WTC11 (cell line): ENCODE measurements at regions not wholly inside any gene's neighbourhood (a gene's known extent, or its start where the extent isn't known, plus 50 kb on each side); places are given as distances from the start of the nearest gene placed in this dataset.

Experiments
- ATAC-seq: fragments of 200-7000 bp; cut with Tn5 transposase; 2 replicates; pipeline ENCODE4 v1.10.0; 2021; ENCODE audit warnings: mild to moderate bottlenecking, moderate library complexity
- CTCF ChIA-PET: fragments of 300-600 bp; sonication (Branson Sonifier 250); formaldehyde crosslinking; loops from one replicate; lab custom pipeline; 2021; ENCODE audit warnings: antibody characterized with exemption; lab: Charles Lee
- POLR2A ChIA-PET: fragments of 350-600 bp; sonication (Branson Sonifier 250); formaldehyde crosslinking; loops from one replicate; lab custom pipeline; 2021; ENCODE audit warnings: antibody characterized with exemption; lab: Charles Lee
- DNase-seq: peaks from one replicate; pipeline ENCODE4 v3.0.0; 2021; ENCODE audit warnings: low spot score
- H3K27ac Mint-ChIP-seq: 2 replicates; pipeline ENCODE4 v1.8.0; 2021; ENCODE audit warnings: mixed read lengths
- H3K27me3 Mint-ChIP-seq: 2 replicates; pipeline ENCODE4 v1.8.0; 2021; ENCODE audit warnings: low read depth, mild to moderate bottlenecking, moderate library complexity, mixed read lengths
- H3K36me3 Mint-ChIP-seq: 2 replicates; pipeline ENCODE4 v1.8.0; 2021; ENCODE audit warnings: mixed read lengths
- H3K4me1 Mint-ChIP-seq: 2 replicates; pipeline ENCODE4 v1.8.0; 2022; ENCODE audit warnings: mixed read lengths
- H3K4me3 Mint-ChIP-seq: 2 replicates; pipeline ENCODE4 v1.8.0; 2021; ENCODE audit warnings: mild to moderate bottlenecking, moderate library complexity, mixed read lengths
- H3K9me3 Mint-ChIP-seq: 2 replicates; pipeline ENCODE4 v1.8.0; 2021; ENCODE audit warnings: mixed read lengths
- CREM ChIP-seq: sonication (generic); formaldehyde crosslinking; IDR thresholded peaks from 2 replicates; pipeline ENCODE4 v1.8.1; 2022; ENCODE audit warnings: mild to moderate bottlenecking, missing genetic modification reagents, moderate library complexity
- ETV6 ChIP-seq: sonication (generic); formaldehyde crosslinking; IDR thresholded peaks from 2 replicates; pipeline ENCODE4 v1.8.1; 2022; ENCODE audit warnings: mild to moderate bottlenecking, missing genetic modification reagents
- FOXK1 ChIP-seq: sonication (generic); formaldehyde crosslinking; IDR thresholded peaks from 2 replicates; pipeline ENCODE4 v1.8.0; 2022; ENCODE audit warnings: mild to moderate bottlenecking, moderate library complexity, missing genetic modification reagents
- MXD4 ChIP-seq: fragments of 250-450 bp; sonication (Bioruptor Pico); IDR thresholded peaks from 2 replicates; pipeline ENCODE4 v1.8.0; 2021; ENCODE audit warnings: mild to moderate bottlenecking, moderate library complexity, borderline replicate concordance
- MYBL2 ChIP-seq: sonication (generic); formaldehyde crosslinking; IDR thresholded peaks from 2 replicates; pipeline ENCODE4 v1.8.1; 2023; ENCODE audit warnings: mild to moderate bottlenecking, moderate library complexity, missing genetic modification reagents
- NR3C1 ChIP-seq: sonication (generic); formaldehyde crosslinking; conservative IDR thresholded peaks from 2 replicates; pipeline ENCODE4 v1.8.1; 2023; ENCODE audit warnings: low read depth, mild to moderate bottlenecking, missing genetic modification reagents
- RORB ChIP-seq: fragments of 250-450 bp; sonication (Bioruptor Pico); IDR thresholded peaks from 2 replicates; pipeline ENCODE4 v1.9.0; 2021; ENCODE audit warnings: mild to moderate bottlenecking
- SMAD4 ChIP-seq: sonication (generic); formaldehyde crosslinking; IDR thresholded peaks from 2 replicates; pipeline ENCODE4 v1.8.0; 2022; ENCODE audit warnings: mild to moderate bottlenecking, missing genetic modification reagents
- TEAD4 ChIP-seq: sonication (generic); formaldehyde crosslinking; IDR thresholded peaks from 2 replicates; pipeline ENCODE4 v1.8.0; 2022; ENCODE audit warnings: mild to moderate bottlenecking, missing genetic modification reagents
- ZNF396 ChIP-seq: fragments of 250-450 bp; sonication (Bioruptor Pico); IDR thresholded peaks from 2 replicates; pipeline ENCODE4 v1.8.0; 2021; ENCODE audit warnings: mild to moderate bottlenecking, moderate library complexity, borderline replicate concordance
- ZNF423 ChIP-seq: fragments of 250-450 bp; sonication (Bioruptor Pico); IDR thresholded peaks from 2 replicates; pipeline ENCODE4 v2.1.2; 2022; ENCODE audit warnings: mild to moderate bottlenecking, moderate library complexity
- TF ChIP-seq, protein P1 (sequence below): sonication (generic); formaldehyde crosslinking; IDR thresholded peaks from 2 replicates; pipeline ENCODE4 v1.8.1; 2023; ENCODE audit warnings: mild to moderate bottlenecking, missing genetic modification reagents, borderline replicate concordance
- TF ChIP-seq, protein P2 (sequence below): sonication (generic); formaldehyde crosslinking; IDR thresholded peaks from 2 replicates; pipeline ENCODE4 v1.8.0; 2022; ENCODE audit warnings: mild to moderate bottlenecking, missing genetic modification reagents
- TF ChIP-seq, protein P3 (sequence below): fragments of 250-450 bp; sonication (Bioruptor Pico); IDR thresholded peaks from 2 replicates; pipeline ENCODE4 v1.8.0; 2021; ENCODE audit warnings: mild to moderate bottlenecking
- TF ChIP-seq, protein P4 (sequence below): fragments of 250-450 bp; sonication (Bioruptor Pico); IDR thresholded peaks from 2 replicates; pipeline ENCODE4 v2.1.2; 2022; ENCODE audit warnings: mild to moderate bottlenecking, moderate library complexity
- TF ChIP-seq, protein P5 (sequence below): sonication (generic); formaldehyde crosslinking; IDR thresholded peaks from 2 replicates; pipeline ENCODE4 v1.8.1; 2022; ENCODE audit warnings: low read depth, mild to moderate bottlenecking, moderate library complexity, missing genetic modification reagents, borderline replicate concordance
- TF ChIP-seq, protein P6 (sequence below): sonication (generic); formaldehyde crosslinking; IDR thresholded peaks from 2 replicates; pipeline ENCODE4 v1.8.1; 2023; ENCODE audit warnings: mild to moderate bottlenecking, missing genetic modification reagents, moderate library complexity
- TF ChIP-seq, protein P7 (sequence below): sonication (generic); formaldehyde crosslinking; IDR thresholded peaks from 2 replicates; pipeline ENCODE4 v1.8.0; 2022; ENCODE audit warnings: missing genetic modification reagents
- TF ChIP-seq, protein P8 (sequence below): sonication (generic); formaldehyde crosslinking; IDR thresholded peaks from 2 replicates; pipeline ENCODE4 v1.8.0; 2022; ENCODE audit warnings: mild to moderate bottlenecking, missing genetic modification reagents

DNA sequence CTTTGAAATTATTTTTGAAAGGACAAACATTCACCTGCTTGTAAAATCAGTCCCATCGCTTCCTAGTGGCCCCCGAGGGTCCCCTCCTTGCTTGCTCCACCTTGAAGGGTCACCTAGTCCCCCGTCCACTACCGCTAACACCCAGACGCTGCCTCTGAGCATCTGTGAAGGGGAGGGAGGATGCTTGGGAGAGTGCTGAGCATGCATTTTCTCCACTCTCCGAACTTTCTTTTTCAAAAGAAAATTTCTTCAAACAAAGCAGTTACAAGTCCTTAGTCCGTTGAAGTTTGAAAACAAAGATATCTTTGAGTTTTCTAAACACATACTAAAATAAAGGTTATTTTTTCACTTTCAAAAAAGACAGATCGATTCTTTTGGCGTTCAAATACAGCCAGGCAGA is 224.3 kb upstream of the ARID1B start (continued):
- TF ChIP-seq, protein P1, sequence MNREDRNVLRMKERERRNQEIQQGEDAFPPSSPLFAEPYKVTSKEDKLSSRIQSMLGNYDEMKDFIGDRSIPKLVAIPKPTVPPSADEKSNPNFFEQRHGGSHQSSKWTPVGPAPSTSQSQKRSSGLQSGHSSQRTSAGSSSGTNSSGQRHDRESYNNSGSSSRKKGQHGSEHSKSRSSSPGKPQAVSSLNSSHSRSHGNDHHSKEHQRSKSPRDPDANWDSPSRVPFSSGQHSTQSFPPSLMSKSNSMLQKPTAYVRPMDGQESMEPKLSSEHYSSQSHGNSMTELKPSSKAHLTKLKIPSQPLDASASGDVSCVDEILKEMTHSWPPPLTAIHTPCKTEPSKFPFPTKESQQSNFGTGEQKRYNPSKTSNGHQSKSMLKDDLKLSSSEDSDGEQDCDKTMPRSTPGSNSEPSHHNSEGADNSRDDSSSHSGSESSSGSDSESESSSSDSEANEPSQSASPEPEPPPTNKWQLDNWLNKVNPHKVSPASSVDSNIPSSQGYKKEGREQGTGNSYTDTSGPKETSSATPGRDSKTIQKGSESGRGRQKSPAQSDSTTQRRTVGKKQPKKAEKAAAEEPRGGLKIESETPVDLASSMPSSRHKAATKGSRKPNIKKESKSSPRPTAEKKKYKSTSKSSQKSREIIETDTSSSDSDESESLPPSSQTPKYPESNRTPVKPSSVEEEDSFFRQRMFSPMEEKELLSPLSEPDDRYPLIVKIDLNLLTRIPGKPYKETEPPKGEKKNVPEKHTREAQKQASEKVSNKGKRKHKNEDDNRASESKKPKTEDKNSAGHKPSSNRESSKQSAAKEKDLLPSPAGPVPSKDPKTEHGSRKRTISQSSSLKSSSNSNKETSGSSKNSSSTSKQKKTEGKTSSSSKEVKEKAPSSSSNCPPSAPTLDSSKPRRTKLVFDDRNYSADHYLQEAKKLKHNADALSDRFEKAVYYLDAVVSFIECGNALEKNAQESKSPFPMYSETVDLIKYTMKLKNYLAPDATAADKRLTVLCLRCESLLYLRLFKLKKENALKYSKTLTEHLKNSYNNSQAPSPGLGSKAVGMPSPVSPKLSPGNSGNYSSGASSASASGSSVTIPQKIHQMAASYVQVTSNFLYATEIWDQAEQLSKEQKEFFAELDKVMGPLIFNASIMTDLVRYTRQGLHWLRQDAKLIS = no peak
- TF ChIP-seq NR3C1 (CRISPR knock-in tag) (no peak), RORB (CRISPR knock-in tag) (no peak), FOXK1 (CRISPR knock-in tag) (no peak)
- TF ChIP-seq, protein P2, sequence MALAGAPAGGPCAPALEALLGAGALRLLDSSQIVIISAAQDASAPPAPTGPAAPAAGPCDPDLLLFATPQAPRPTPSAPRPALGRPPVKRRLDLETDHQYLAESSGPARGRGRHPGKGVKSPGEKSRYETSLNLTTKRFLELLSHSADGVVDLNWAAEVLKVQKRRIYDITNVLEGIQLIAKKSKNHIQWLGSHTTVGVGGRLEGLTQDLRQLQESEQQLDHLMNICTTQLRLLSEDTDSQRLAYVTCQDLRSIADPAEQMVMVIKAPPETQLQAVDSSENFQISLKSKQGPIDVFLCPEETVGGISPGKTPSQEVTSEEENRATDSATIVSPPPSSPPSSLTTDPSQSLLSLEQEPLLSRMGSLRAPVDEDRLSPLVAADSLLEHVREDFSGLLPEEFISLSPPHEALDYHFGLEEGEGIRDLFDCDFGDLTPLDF (CRISPR knock-in tag) = no peak

DNA sequence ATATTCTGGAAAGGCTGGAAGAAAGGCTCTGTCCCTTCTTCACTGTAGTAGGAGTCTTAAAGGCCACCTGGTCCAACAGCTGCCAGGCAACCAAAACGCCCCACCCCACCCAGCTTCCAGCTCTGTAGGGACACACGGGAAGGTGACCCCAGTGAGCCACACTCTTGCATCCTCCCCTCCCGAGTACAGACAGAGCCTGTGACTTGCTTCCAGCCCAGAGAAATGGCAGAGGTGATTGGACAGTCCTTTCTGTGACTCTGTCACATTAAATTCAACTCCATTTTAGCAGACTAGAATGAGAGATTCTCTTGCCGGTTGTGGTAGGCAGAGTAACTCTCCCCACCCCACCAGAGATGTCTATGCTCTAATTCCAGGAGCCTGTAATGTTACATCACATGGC is 226.2 kb upstream of the ARID1B start:
- Mint-ChIP-seq H3K27me3 (no peaks in the 10 kb centered on the region), H3K4me1 (no peaks in the 10 kb centered on the region), H3K4me3 (no peak overlapping the region), H3K27ac (no peak overlapping the region), H3K9me3 (no peaks in the 10 kb centered on the region), H3K36me3 (no peaks in the 10 kb centered on the region)
- ChIA-PET CTCF (no interaction called here), POLR2A (no interaction called here)
- DNase-seq = no peak
- no peak for TF ChIP-seq NR3C1 (CRISPR knock-in tag)
- TF ChIP-seq, protein P3, sequence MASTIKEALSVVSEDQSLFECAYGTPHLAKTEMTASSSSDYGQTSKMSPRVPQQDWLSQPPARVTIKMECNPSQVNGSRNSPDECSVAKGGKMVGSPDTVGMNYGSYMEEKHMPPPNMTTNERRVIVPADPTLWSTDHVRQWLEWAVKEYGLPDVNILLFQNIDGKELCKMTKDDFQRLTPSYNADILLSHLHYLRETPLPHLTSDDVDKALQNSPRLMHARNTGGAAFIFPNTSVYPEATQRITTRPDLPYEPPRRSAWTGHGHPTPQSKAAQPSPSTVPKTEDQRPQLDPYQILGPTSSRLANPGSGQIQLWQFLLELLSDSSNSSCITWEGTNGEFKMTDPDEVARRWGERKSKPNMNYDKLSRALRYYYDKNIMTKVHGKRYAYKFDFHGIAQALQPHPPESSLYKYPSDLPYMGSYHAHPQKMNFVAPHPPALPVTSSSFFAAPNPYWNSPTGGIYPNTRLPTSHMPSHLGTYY (CRISPR knock-in tag) = no peak
- TF ChIP-seq TEAD4 (CRISPR knock-in tag) = no peak
- TF ChIP-seq, protein P2 (CRISPR knock-in tag) = no peak
- TF ChIP-seq ZNF423 (CRISPR knock-in tag) = no peak
- no peak for TF ChIP-seq MYBL2 (CRISPR knock-in tag)
- ATAC-seq = no peak

DNA sequence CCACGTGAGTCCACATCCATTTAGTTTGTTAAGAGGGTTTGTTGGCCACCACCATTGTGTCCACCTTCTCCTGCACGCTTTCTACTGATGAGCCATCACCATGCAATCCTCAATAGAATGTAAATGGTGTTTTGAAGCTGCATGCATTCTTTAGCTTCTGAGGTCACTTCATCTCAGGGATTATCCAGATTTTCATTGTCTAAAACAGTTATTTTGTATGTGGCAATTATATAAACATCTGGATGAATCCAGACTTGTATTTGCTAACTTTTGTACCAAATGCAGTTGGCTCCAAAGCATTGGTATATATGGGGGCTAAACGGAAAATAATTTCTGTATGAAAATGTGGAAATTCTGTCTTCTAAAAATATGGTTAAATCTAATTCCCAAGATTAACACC is 231.2 kb upstream of the ARID1B start:
- CTCF ChIA-PET = no interaction called here
- H3K4me3 Mint-ChIP-seq = no peak overlapping the region
- TF ChIP-seq, protein P4, sequence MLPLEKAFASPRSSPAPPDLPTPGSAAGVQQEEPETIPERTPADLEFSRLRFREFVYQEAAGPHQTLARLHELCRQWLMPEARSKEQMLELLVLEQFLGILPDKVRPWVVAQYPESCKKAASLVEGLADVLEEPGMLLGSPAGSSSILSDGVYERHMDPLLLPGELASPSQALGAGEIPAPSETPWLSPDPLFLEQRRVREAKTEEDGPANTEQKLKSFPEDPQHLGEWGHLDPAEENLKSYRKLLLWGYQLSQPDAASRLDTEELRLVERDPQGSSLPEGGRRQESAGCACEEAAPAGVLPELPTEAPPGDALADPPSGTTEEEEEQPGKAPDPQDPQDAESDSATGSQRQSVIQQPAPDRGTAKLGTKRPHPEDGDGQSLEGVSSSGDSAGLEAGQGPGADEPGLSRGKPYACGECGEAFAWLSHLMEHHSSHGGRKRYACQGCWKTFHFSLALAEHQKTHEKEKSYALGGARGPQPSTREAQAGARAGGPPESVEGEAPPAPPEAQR (CRISPR knock-in tag) = no peak
- TF ChIP-seq, protein P5, sequence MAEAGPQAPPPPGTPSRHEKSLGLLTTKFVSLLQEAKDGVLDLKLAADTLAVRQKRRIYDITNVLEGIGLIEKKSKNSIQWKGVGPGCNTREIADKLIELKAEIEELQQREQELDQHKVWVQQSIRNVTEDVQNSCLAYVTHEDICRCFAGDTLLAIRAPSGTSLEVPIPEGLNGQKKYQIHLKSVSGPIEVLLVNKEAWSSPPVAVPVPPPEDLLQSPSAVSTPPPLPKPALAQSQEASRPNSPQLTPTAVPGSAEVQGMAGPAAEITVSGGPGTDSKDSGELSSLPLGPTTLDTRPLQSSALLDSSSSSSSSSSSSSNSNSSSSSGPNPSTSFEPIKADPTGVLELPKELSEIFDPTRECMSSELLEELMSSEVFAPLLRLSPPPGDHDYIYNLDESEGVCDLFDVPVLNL = no peak
- TF ChIP-seq, protein P6, sequence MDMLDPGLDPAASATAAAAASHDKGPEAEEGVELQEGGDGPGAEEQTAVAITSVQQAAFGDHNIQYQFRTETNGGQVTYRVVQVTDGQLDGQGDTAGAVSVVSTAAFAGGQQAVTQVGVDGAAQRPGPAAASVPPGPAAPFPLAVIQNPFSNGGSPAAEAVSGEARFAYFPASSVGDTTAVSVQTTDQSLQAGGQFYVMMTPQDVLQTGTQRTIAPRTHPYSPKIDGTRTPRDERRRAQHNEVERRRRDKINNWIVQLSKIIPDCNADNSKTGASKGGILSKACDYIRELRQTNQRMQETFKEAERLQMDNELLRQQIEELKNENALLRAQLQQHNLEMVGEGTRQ (CRISPR knock-in tag) = no peak
- TF ChIP-seq CREM (CRISPR knock-in tag) (no peak), MXD4 (CRISPR knock-in tag) (no peak), ZNF396 (no peak), SMAD4 (CRISPR knock-in tag) (no peak), ETV6 (CRISPR knock-in tag) (no peak)
- TF ChIP-seq, protein P7, sequence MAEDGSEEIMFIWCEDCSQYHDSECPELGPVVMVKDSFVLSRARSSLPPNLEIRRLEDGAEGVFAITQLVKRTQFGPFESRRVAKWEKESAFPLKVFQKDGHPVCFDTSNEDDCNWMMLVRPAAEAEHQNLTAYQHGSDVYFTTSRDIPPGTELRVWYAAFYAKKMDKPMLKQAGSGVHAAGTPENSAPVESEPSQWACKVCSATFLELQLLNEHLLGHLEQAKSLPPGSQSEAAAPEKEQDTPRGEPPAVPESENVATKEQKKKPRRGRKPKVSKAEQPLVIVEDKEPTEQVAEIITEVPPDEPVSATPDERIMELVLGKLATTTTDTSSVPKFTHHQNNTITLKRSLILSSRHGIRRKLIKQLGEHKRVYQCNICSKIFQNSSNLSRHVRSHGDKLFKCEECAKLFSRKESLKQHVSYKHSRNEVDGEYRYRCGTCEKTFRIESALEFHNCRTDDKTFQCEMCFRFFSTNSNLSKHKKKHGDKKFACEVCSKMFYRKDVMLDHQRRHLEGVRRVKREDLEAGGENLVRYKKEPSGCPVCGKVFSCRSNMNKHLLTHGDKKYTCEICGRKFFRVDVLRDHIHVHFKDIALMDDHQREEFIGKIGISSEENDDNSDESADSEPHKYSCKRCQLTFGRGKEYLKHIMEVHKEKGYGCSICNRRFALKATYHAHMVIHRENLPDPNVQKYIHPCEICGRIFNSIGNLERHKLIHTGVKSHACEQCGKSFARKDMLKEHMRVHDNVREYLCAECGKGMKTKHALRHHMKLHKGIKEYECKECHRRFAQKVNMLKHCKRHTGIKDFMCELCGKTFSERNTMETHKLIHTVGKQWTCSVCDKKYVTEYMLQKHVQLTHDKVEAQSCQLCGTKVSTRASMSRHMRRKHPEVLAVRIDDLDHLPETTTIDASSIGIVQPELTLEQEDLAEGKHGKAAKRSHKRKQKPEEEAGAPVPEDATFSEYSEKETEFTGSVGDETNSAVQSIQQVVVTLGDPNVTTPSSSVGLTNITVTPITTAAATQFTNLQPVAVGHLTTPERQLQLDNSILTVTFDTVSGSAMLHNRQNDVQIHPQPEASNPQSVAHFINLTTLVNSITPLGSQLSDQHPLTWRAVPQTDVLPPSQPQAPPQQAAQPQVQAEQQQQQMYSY (CRISPR knock-in tag) = no peak
- TF ChIP-seq, protein P8, sequence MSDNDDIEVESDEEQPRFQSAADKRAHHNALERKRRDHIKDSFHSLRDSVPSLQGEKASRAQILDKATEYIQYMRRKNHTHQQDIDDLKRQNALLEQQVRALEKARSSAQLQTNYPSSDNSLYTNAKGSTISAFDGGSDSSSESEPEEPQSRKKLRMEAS (CRISPR knock-in tag) = no peak

More for the DNA sequence above, 231.2 kb upstream of the ARID1B start:
- POLR2A ChIA-PET = no interaction called here
- no peaks in the 10 kb centered on the region for H3K36me3 Mint-ChIP-seq
- no peaks in the 10 kb centered on the region for H3K4me1 Mint-ChIP-seq
- ATAC-seq (no peak), DNase-seq (no peak)
- H3K27me3 Mint-ChIP-seq = no peaks in the 10 kb centered on the region
- no peak overlapping the region for H3K27ac Mint-ChIP-seq
- no peaks in the 10 kb centered on the region for H3K9me3 Mint-ChIP-seq
